ENCODE measurements at regions not wholly inside any gene's neighbourhood (a gene's known extent, or its start where the extent isn't known, plus 50 kb on each side); places are given as distances from the start of the nearest gene placed in this dataset.

GRCh38 chr4:188197566-188197965 lies 58.3 kb downstream of the TRIML1 start:
- no peak for DNase-seq

GRCh38 chr4:188198982-188199792 lies 59.9 kb downstream of the TRIML1 start:
- H3K27ac Mint-ChIP-seq, result no peak overlapping the region
- no peaks in the 10 kb centered on the region for H3K4me1 Mint-ChIP-seq
- no peaks in the 10 kb centered on the region for H3K27me3 Mint-ChIP-seq
- no peaks in the 10 kb centered on the region for H3K36me3 Mint-ChIP-seq
- no peaks in the 10 kb centered on the region for H3K9me3 Mint-ChIP-seq
- no peak overlapping the region for H3K4me3 Mint-ChIP-seq
- POLR2A ChIA-PET, result no interaction called here
- ATAC-seq (ENCODE audit: low read depth) (no peak), DNase-seq (no peak)

More at GRCh38 chr4:188197566-188197965, 58.3 kb downstream of the TRIML1 start:
- Mint-ChIP-seq H3K4me1 (no peaks in the 10 kb centered on the region), H3K27me3 (no peaks in the 10 kb centered on the region), H3K27ac (no peak overlapping the region), H3K9me3 (no peaks in the 10 kb centered on the region), H3K36me3 (no peaks in the 10 kb centered on the region), H3K4me3 (no peak overlapping the region)
- POLR2A ChIA-PET, result no interaction called here
- ATAC-seq (ENCODE audit: low read depth), result no peak

GRCh38 chr4:188201851-188202250 lies 62.6 kb downstream of the TRIML1 start:
- H3K9me3 Mint-ChIP-seq, result peaks cover 4% of the 10 kb centered on the region
- no peak overlapping the region for H3K4me3 Mint-ChIP-seq
- POLR2A ChIA-PET, result no interaction called here
- no peaks in the 10 kb centered on the region for H3K27me3 Mint-ChIP-seq
- no peaks in the 10 kb centered on the region for H3K4me1 Mint-ChIP-seq
- DNase-seq (no peak), ATAC-seq (ENCODE audit: low read depth) (no peak)
- no peaks in the 10 kb centered on the region for H3K36me3 Mint-ChIP-seq
- no peak overlapping the region for H3K27ac Mint-ChIP-seq

GRCh38 chr4:188206783-188207182 lies 67.5 kb downstream of the TRIML1 start:
- no peaks in the 10 kb centered on the region for H3K4me1 Mint-ChIP-seq

GRCh38 chr4:188214861-188215260 lies 75.6 kb downstream of the TRIML1 start:
- Mint-ChIP-seq H3K4me3 (no peak overlapping the region), H3K9me3 (peaks cover 4% of the 10 kb centered on the region), H3K27me3 (no peaks in the 10 kb centered on the region), H3K36me3 (no peaks in the 10 kb centered on the region), H3K27ac (no peak overlapping the region), H3K4me1 (no peaks in the 10 kb centered on the region)
- ATAC-seq (ENCODE audit: low read depth) (no peak), DNase-seq (no peak)
- POLR2A ChIA-PET, result no interaction called here

More at GRCh38 chr4:188206783-188207182, 67.5 kb downstream of the TRIML1 start:
- no peak overlapping the region for H3K27ac Mint-ChIP-seq
- DNase-seq (no peak), ATAC-seq (ENCODE audit: low read depth) (no peak)
- no peaks in the 10 kb centered on the region for H3K27me3 Mint-ChIP-seq
- no peaks in the 10 kb centered on the region for H3K36me3 Mint-ChIP-seq
- POLR2A ChIA-PET, result no interaction called here
- H3K4me3 Mint-ChIP-seq, result no peak overlapping the region
- H3K9me3 Mint-ChIP-seq, result peaks cover 6% of the 10 kb centered on the region

GRCh38 chr4:188218392-188218791 lies 79.2 kb downstream of the TRIML1 start:
- Mint-ChIP-seq H3K4me3 (no peak overlapping the region), H3K9me3 (peaks cover 2% of the 10 kb centered on the region)

GRCh38 chr4:188220006-188220405 lies 80.8 kb downstream of the TRIML1 start:
- Mint-ChIP-seq H3K4me1 (no peaks in the 10 kb centered on the region), H3K27me3 (no peaks in the 10 kb centered on the region), H3K4me3 (no peak overlapping the region), H3K36me3 (no peaks in the 10 kb centered on the region), H3K9me3 (no peaks in the 10 kb centered on the region), H3K27ac (no peak overlapping the region)
- POLR2A ChIA-PET, result no interaction called here
- DNase-seq (no peak), ATAC-seq (ENCODE audit: low read depth) (no peak)

More at GRCh38 chr4:188218392-188218791, 79.2 kb downstream of the TRIML1 start:
- ATAC-seq (ENCODE audit: low read depth) (no peak), DNase-seq (no peak)
- H3K36me3 Mint-ChIP-seq, result no peaks in the 10 kb centered on the region
- H3K27ac Mint-ChIP-seq, result no peak overlapping the region
- H3K4me1 Mint-ChIP-seq, result no peaks in the 10 kb centered on the region
- H3K27me3 Mint-ChIP-seq, result no peaks in the 10 kb centered on the region
- POLR2A ChIA-PET, result no interaction called here

GRCh38 chr4:188221090-188221489 lies 81.8 kb downstream of the TRIML1 start:
- ATAC-seq (ENCODE audit: low read depth) (no peak), DNase-seq (no peak)
- H3K27me3 Mint-ChIP-seq, result no peaks in the 10 kb centered on the region
- H3K4me1 Mint-ChIP-seq, result no peaks in the 10 kb centered on the region
- H3K4me3 Mint-ChIP-seq, result no peak overlapping the region
- H3K27ac Mint-ChIP-seq, result no peak overlapping the region
- POLR2A ChIA-PET, result interaction anchor here (0.6 kb wide), 1 partner anchor 433 kb away, joined by 3 read pairs; no protein-coding TSS in a partner anchor
- no peaks in the 10 kb centered on the region for H3K9me3 Mint-ChIP-seq
- no peaks in the 10 kb centered on the region for H3K36me3 Mint-ChIP-seq

- no peaks in the 10 kb centered on the region for H3K27me3 Mint-ChIP-seq
- no peak for ATAC-seq (ENCODE audit: low read depth)
- no peaks in the 10 kb centered on the region for H3K36me3 Mint-ChIP-seq
- no peaks in the 10 kb centered on the region for H3K4me1 Mint-ChIP-seq
- POLR2A ChIA-PET, result no interaction called here
- H3K9me3 Mint-ChIP-seq, result peaks cover 3% of the 10 kb centered on the region
- no peak overlapping the region for H3K27ac Mint-ChIP-seq
- DNase-seq, result no peak
- H3K4me3 Mint-ChIP-seq, result no peak overlapping the region
Measured at GRCh38 chr4:188228279-188228678, 89.0 kb downstream of the TRIML1 start.

GRCh38 chr4:188232428-188232827 lies 93.2 kb downstream of the TRIML1 start:
- Mint-ChIP-seq H3K4me3 (no peak overlapping the region), H3K9me3 (peaks cover 5% of the 10 kb centered on the region), H3K36me3 (no peaks in the 10 kb centered on the region), H3K27ac (no peak overlapping the region), H3K27me3 (no peaks in the 10 kb centered on the region), H3K4me1 (no peaks in the 10 kb centered on the region)
- POLR2A ChIA-PET, result no interaction called here
- ATAC-seq (ENCODE audit: low read depth) (no peak), DNase-seq (no peak)

- Mint-ChIP-seq H3K9me3 (peaks cover 6% of the 10 kb centered on the region), H3K4me3 (no peak overlapping the region), H3K27me3 (no peaks in the 10 kb centered on the region), H3K36me3 (no peaks in the 10 kb centered on the region), H3K4me1 (no peaks in the 10 kb centered on the region), H3K27ac (no peak overlapping the region)
- DNase-seq (no peak), ATAC-seq (ENCODE audit: low read depth) (no peak)
- POLR2A ChIA-PET, result no interaction called here
Measured at GRCh38 chr4:188242041-188242440, 102.8 kb downstream of the TRIML1 start.

- POLR2A ChIA-PET, result no interaction called here
- Mint-ChIP-seq H3K4me3 (no peak overlapping the region), H3K27me3 (no peaks in the 10 kb centered on the region), H3K27ac (no peak overlapping the region), H3K4me1 (no peaks in the 10 kb centered on the region), H3K9me3 (peaks cover 4% of the 10 kb centered on the region), H3K36me3 (no peaks in the 10 kb centered on the region)
- ATAC-seq (ENCODE audit: low read depth), result no peak
- no peak for DNase-seq
Measured at GRCh38 chr4:188245651-188246050, 106.4 kb downstream of the TRIML1 start.

GRCh38 chr4:188246488-188246887 lies 107.2 kb downstream of the TRIML1 start:
- ATAC-seq (ENCODE audit: low read depth) (no peak), DNase-seq (no peak)
- peaks cover 4% of the 10 kb centered on the region for H3K9me3 Mint-ChIP-seq
- H3K27ac Mint-ChIP-seq, result no peak overlapping the region
- no peaks in the 10 kb centered on the region for H3K36me3 Mint-ChIP-seq
- no peaks in the 10 kb centered on the region for H3K4me1 Mint-ChIP-seq
- POLR2A ChIA-PET, result no interaction called here
- no peaks in the 10 kb centered on the region for H3K27me3 Mint-ChIP-seq
- no peak overlapping the region for H3K4me3 Mint-ChIP-seq

GRCh38 chr4:188254211-188254610 lies 115.0 kb downstream of the TRIML1 start:
- Mint-ChIP-seq H3K9me3 (no peaks in the 10 kb centered on the region), H3K27ac (no peak overlapping the region), H3K4me1 (no peaks in the 10 kb centered on the region), H3K27me3 (no peaks in the 10 kb centered on the region), H3K36me3 (no peaks in the 10 kb centered on the region), H3K4me3 (no peak overlapping the region)
- no peak for DNase-seq
- POLR2A ChIA-PET, result no interaction called here
- no peak for ATAC-seq (ENCODE audit: low read depth)
